Fibroblast of lung (primary cell): ENCODE measurements at regions not wholly inside any gene's neighbourhood (a gene's known extent, or its start where the extent isn't known, plus 50 kb on each side); places are given as distances from the start of the nearest gene placed in this dataset.
"Not testable (repeated sequence)": the region's sequence is repeated elsewhere in the genome, so short reads cannot be mapped to it uniquely, and the experiment has no call there.

ENCODE experiments used
- EZH2 ChIP-seq: IDR thresholded peaks from 2 replicates; pipeline ENCODE4 v1.5.1; 2012; ENCODE audit warnings: low read length, control low read depth, mild to moderate bottlenecking; ENCODE audit errors: missing control alignments
- TF ChIP-seq, protein P1 (sequence below), 2 donors: IDR thresholded peaks in 1 of 2; conservative IDR thresholded peaks in 1 of 2; 1 replicate in 1 of 2; 2 replicates in 1 of 2; pipeline ENCODE4 v1.5.1; 2011 to 2012; ENCODE audit warnings: low read length in 2 of 2, control low read depth in 1 of 2, inconsistent platforms in 1 of 2, low read depth in 1 of 2, mild to moderate bottlenecking in 1 of 2

DNA sequence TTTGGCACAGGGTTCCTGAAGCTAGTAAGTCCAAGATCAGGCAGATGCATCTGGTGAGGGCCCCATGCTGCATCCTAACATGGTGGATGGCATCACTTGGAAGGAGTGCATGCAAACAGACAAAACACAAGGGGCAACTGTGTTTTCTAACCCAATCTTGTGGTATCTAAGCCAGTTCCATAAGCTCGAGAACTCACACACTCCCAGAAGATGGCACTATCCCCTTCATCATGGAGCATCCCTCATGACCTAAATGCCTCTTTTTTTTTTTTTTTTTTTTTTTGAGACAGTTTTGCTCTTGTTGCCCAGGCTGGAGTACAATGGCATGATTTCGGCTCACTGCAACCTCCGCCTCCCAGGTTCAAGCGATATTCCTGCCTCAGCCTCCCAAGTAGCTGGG lies 1763.5 kb downstream of the SLITRK5 start:
- TF ChIP-seq EZH2: not testable (repeated sequence)
- TF ChIP-seq, protein P1, sequence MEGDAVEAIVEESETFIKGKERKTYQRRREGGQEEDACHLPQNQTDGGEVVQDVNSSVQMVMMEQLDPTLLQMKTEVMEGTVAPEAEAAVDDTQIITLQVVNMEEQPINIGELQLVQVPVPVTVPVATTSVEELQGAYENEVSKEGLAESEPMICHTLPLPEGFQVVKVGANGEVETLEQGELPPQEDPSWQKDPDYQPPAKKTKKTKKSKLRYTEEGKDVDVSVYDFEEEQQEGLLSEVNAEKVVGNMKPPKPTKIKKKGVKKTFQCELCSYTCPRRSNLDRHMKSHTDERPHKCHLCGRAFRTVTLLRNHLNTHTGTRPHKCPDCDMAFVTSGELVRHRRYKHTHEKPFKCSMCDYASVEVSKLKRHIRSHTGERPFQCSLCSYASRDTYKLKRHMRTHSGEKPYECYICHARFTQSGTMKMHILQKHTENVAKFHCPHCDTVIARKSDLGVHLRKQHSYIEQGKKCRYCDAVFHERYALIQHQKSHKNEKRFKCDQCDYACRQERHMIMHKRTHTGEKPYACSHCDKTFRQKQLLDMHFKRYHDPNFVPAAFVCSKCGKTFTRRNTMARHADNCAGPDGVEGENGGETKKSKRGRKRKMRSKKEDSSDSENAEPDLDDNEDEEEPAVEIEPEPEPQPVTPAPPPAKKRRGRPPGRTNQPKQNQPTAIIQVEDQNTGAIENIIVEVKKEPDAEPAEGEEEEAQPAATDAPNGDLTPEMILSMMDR (conservative IDR thresholded peaks at IDR 0.05 in 1 of 2, IDR thresholded peaks at IDR 0.05 in 1 of 2; ENCODE audit: low read depth in 1 of 2, low read length in 2 of 2): peak in 1 of 2 donors; percentile 3
